ENCODE measurements at regions not wholly inside any gene's neighbourhood (a gene's known extent, or its start where the extent isn't known, plus 50 kb on each side); places are given as distances from the start of the nearest gene placed in this dataset.

DNA sequence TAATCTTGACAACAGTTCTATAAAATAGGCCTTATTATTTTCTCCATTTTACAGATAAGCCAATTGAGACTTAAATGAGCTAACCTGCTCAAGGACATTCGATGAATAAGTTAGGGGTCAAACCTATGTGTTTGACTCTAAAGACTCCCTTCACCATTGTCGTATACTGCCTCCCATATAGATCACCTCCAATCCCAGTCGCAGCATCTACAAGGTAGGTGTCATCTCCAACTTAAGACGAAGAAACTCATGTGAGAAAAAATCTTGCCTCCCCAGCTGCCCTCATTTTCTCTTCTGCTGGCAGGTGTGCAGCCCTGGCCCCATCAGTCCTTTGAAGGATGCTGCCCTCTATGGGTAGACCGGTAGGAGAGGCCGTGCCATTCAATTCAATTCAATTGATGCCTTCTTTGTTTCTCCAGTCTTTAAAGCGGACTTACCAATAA is 75.2 kb upstream of the SMARCA2 start:
- DNase-seq, result peak; percentile 72

DNA sequence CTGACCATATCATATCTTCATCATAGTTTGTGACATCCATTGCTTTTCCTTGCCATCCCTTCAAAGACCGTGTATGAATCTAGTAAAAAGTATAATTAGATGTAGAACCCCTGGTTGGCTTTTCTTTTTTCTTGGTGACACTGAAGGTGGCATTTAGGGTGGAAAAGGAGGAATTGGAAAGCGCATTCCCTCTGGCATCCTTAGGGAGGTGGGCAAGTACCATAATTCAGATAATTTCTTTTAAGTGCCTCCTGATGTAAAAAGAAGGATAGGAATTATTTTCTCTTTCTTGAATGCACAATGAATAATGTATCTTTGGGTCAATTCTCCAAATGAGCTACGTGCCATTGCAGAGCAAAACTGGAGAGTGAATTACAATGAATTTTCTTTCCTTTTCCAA is 73.2 kb upstream of the SMARCA2 start:
- DNase-seq, result no peak

DNA sequence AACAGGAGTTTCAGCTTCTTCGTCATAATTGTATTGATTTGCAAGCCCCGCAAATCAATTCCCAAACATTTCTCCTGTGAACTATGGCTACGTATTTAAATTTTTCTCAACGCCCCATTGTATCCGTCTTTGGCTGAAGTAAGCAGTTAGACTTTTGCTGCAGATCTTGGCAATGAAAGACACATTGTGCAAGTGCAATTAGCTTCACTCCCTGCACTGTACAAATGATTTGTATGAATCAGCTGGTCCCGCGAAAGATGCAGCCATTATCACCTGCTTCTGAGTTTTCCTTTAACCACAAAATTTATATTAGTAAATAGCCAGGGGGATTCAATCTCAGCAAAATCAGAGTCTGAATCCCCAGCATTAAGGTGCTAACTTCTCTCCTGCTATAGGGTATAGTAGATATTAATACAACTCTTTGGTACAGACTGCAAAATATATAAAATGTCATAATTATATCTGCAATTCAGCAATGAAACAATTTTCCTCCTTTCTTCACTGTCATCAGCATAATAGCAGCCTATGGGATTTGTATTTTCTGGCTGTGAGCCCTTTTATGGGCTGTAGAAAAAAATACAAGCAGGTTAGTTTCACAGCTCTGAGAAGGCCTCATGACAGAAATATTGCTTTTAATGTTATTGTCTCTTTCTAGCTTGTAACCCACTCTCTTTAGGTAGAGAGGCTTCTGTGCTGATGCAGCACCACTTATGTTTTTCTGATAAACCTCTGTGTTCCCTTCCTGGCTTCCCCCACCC is 68.4 kb upstream of the SMARCA2 start:
- DNase-seq, result no peak

DNA sequence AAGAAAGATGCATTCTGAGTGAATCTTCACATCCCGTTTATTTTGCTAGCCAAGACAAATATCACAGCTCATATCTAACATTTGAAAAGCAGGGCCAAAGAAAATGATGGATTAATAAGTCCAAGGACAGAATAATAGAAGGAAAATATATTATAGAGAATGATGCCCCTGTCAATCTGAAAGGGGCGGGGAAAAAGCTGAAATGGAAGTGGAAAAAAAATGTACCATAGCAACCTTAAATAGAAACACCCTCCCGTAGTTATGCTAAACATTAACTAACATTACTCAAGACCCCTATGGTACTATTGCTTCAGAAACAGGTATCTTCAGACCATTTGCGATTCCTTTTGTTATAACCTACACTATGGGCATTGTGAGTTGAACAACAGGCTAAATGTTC is 67.7 kb upstream of the SMARCA2 start:
- DNase-seq, result no peak

DNA sequence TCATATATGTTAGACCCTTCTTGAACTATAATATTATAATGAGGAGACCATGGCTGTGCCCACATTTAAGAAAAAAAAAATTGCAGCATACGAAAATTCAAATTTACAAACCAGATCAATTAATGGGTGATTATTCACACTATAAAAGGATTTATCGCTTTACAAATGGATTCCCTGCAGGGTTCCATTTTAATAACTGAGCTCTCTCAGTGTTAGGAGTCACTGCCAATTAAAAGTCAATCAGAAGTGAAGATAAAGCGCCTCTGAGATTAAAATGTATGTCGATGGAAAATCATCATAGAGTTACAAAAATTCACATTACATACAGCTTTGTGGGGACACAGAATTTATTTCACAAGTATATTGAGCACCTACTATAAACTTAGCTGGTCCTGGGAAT is 66.6 kb upstream of the SMARCA2 start:
- no peak for DNase-seq

DNA sequence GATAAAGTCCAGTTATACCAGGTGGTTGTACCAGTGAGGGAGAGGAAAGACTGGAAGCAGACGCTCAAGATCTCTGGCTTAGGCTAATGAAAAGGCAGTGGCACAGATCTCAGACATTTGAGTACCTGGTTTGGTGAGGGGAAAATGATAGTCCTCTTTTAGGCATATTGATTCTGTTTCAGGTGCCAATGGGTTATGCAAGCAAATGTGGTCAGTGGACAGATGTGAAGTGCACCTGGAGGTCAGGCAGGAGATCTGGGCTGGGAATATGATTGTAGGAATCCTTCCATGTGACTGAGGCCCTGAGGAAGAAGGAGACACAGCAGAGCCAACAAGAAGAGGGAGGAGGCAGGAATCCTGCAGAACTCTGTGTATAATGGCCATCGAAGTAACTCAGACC is 63.7 kb upstream of the SMARCA2 start:
- DNase-seq, result no peak

DNA sequence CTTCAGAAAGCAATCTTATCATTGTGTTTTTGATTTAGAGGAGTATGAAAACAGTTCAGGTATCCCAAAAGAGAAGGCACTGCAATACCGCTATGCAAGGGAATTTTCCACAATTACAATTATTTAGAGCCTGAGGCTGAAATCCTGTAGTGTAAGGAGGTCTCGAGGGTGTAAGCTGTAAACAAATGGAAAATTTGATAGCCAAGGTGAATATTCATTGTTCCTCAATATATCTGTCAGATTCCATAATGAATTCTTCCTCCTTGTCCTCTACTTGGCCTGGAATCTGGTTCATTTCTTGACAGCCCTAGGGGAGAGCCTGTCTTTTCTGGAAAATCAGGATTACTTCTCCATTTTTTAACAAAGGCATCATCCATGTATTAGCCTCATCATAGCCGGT is 63.1 kb upstream of the SMARCA2 start:
- no peak for DNase-seq

DNA sequence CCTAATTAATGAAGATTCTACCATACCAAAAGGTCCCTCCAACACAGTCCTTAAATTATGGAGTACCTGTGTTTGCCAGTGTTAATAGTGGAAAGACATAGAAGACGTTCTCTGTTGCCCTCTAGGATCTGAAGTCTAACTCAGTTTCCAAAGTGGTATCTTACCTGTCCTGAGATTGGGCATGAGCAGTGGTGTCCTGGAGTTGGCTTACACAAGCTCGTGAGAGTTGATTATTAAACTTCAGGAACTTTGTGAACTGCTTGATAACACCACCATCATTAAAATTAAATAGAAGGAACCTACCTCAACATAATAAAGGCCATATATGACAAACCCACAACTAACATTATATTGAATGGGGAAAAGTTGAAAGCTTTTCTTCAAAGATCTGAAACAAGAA is 60.9 kb upstream of the SMARCA2 start:
- no peak for DNase-seq

DNA sequence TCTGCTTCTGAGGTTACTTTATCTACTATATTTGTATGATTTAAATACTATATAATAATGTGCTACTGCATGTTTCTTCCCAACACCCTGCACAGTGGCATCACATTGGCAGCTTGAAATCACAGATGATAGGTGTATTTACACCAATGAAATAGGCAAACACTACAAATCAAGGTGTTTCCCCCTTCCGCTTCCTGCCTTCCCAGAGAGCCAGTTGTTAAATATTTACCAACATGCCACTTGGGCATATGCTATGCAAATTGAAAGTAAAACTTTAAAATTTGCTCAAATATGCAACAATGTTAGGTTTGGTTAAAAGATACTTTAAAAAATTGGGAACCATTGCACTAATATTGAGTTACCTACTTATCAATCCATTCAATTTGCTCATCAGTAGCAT is 58.2 kb upstream of the SMARCA2 start:
- no peak for DNase-seq

DNA sequence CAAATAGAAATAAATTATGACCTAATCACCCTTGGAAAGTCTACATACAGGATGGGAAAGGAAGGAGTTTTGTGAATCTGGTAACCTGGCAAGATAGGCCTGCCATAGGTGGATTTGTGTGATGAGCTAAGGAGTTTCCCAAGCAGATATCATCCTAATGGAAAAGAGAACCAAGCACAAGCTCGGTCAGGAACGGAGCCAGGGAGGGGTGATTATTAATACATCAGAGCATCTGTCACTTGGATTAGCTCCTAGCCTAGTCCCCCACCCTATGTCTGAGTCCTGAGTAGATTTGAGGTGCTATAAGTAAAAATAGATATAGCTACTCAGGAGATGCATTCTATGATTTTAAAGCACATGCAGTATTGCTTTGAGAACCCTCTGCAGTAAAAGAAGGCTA is 57.3 kb upstream of the SMARCA2 start:
- peak; percentile 71 for DNase-seq

DNA sequence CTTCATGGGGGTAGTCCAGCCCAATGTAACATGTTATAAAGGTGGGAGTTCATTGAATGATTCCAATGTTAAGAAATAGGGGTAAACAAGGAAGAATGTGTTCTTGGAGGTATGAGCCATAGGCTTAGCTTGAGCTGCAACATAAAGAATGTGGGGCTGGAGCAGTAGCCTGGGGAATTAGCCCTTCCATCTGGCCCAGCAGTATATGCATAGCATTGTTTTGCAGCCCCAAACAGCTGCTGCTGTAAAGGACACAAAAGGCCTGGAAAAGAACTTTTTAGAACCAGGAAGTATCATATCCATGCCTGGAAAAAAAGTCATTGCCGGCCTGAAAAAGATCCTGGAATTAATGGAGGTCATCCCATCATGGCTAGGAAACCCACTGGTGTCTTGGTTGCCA is 55.8 kb upstream of the SMARCA2 start:
- DNase-seq, result peak; percentile 50

DNA sequence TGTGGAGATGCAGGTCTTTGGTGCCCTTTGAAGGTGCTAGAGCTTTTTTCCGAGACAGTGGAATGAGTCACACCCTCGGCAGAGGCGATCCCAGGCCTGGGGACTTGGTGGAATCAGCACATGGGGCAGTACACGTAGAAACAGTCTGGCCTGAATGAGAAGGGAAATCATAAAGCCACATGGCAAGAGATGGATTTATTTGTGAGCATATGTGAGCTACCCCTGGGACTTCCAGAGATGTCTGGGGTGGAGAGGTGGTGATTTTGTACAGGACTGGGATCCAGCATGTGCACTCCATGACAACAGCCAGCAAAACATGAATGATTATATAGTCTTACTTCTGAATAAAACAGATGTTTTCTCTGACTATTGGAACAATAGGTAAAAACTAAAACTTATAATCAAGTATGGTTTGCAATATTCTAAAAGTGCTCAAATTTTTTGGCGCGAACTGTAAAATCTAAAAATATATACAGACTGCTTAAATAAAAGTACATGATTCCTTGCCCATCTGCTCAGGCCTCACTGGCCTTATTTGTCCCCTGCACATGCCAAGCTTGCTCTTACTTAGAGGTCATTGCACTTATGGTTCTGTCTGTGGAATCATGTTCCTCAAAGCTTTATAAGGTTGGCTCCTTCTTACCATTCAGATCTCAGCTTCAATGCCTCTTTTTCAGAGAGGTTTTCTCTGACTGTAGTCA is 54.7 kb upstream of the SMARCA2 start:
- peak; percentile 79 for DNase-seq

DNA sequence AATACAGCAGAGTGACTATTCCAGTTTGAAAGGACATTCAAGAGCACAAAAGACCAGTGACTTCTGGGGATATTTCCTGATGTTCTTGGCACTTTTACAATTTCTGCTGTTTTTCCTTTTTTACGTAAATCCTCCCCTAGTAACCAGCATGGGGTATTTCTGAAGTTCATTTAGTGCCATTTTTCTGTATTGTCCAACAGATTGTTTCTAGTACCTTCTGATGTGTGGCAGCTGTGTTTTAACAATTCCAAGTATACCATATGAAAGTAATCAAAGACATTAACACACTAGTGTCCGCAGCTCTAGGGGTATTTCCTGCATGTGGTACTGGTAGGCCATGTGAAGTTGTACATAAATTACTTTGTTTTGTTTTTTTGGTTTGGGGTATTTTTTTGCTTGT is 53.0 kb upstream of the SMARCA2 start:
- DNase-seq, result no peak

DNA sequence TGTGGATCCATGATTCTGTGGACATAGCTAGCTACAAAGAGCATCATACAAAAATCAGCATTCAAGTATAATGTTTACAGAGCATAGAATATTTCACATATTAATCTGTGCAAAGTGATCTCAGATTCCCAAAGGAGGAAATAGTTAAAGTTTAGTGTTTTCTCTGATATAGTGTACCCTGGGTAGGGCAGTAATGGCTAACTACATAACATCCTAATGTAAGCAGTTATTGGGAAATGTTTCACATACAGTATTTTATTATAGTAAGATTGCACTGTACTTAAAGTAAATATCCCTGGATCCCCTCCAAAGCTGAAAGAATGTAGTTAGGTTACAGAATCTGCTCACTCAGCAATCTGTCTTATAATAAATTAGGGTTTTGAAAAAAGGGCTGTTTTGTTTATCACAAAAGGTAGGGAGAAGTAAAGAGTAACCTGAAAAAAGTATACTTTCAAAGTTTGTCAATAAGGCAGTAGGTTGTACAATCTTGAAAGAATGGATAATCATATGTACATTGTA is 52.5 kb upstream of the SMARCA2 start:
- DNase-seq, result no peak

DNA sequence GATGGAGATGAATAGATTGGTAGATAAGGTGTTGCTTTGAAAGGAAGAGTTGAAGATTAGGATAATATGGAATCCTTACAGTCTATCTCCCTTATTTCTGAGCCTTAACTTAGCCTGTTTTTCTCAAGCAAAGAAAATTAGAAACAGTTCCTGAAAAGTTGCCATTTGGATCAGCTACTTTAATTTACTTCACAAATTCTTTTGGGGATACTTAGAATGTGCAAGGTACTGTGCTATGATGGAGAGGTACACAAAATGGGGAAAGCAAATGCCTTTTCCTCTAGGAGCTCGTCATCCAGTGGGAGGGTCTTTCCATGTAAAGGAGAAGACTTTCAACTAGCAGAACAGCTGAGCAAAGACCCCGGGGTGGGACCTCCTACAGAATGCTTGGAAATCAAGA is 51.1 kb upstream of the SMARCA2 start:
- no peak for DNase-seq
